CD14-positive monocyte (primary cell): ENCODE measurements at regions not wholly inside any gene's neighbourhood (a gene's known extent, or its start where the extent isn't known, plus 50 kb on each side); places are given as distances from the start of the nearest gene placed in this dataset.

Experiments
- DNase-seq, 3 donors: peaks; one replicate each; pipeline ENCODE4 v3.0.0-alpha.2; 2011 to 2022
- H2AFZ ChIP-seq: 2 replicates; pipeline ENCODE4 v1.6.0; 2012; ENCODE audit warnings: mild to moderate bottlenecking, low read depth, low read length, inconsistent platforms; ENCODE audit not compliant: insufficient read depth, poor library complexity, severe bottlenecking
- H3K27ac ChIP-seq, 2 donors: 1 replicate in 1 of 2; 2 replicates in 1 of 2; pipeline ENCODE4 v1.5.1; 2012 to 2013; ENCODE audit warnings: low read length in 2 of 2, control low read depth in 1 of 2, inconsistent platforms in 1 of 2, low read depth in 1 of 2, mild to moderate bottlenecking in 1 of 2
- H3K27me3 ChIP-seq, 2 donors: one replicate each; pipeline versions ENCODE4 v1.6.0 to v1.6.1; 2011 to 2013; ENCODE audit warnings: low read length in 2 of 2; ENCODE audit not compliant: control insufficient read depth in 2 of 2, insufficient read depth in 2 of 2
- H3K36me3 ChIP-seq, 2 donors: replicated peaks in 1 of 2; 1 replicate in 1 of 2; 2 replicates in 1 of 2; pipeline versions ENCODE4 v1.5.1 to v1.6.1; 2012 to 2013; ENCODE audit warnings: low read length in 2 of 2, control low read depth in 1 of 2, inconsistent platforms in 1 of 2, mild to moderate bottlenecking in 1 of 2; ENCODE audit not compliant: insufficient read depth in 2 of 2, control insufficient read depth in 1 of 2
- H3K4me1 ChIP-seq, 2 donors: 1 replicate in 1 of 2; 2 replicates in 1 of 2; pipeline versions ENCODE4 v1.5.1 to v1.6.1; 2012 to 2013; ENCODE audit warnings: low read length in 2 of 2, control low read depth in 1 of 2, inconsistent platforms in 1 of 2, mild to moderate bottlenecking in 1 of 2, moderate library complexity in 1 of 2; ENCODE audit not compliant: insufficient read depth in 2 of 2, control insufficient read depth in 1 of 2
- H3K4me2 ChIP-seq: replicated peaks from 2 replicates; pipeline ENCODE3; 2012; ENCODE audit warnings: low read length, moderate library complexity, mild to moderate bottlenecking; ENCODE audit not compliant: poor library complexity, severe bottlenecking; ENCODE audit errors: extremely low read depth
- H3K4me3 ChIP-seq, 3 experiments: fragments of 200-600 bp in 1 of 3; sonication (generic) in 1 of 3; replicated peaks in 1 of 3; 1 replicate in 2 of 3; 2 replicates in 1 of 3; pipeline ENCODE4 v1.5.1; 2011 to 2013; ENCODE audit warnings: low read length in 3 of 3, mild to moderate bottlenecking in 3 of 3, control low read depth in 2 of 3, low read depth in 2 of 3, inconsistent platforms in 1 of 3, moderate library complexity in 1 of 3
- H3K79me2 ChIP-seq: 2 replicates; pipeline ENCODE4 v1.6.0; 2012; ENCODE audit warnings: mild to moderate bottlenecking, control low read depth, inconsistent platforms, low read length, moderate library complexity; ENCODE audit not compliant: insufficient read depth
- H3K9ac ChIP-seq: 2 replicates; pipeline ENCODE4 v1.6.0; 2017; ENCODE audit warnings: low read length, mild to moderate bottlenecking; ENCODE audit not compliant: insufficient read depth, poor library complexity, severe bottlenecking
- H3K9me3 ChIP-seq, 2 donors: replicated peaks in 1 of 2; 1 replicate in 1 of 2; 2 replicates in 1 of 2; pipeline versions ENCODE4 v1.5.1 to v1.6.1; 2012 to 2013; ENCODE audit warnings: low read length in 2 of 2, control low read depth in 1 of 2; ENCODE audit not compliant: control insufficient read depth in 1 of 2, insufficient read depth in 1 of 2
- H4K20me1 ChIP-seq: 2 replicates; pipeline ENCODE4 v1.6.0; 2012; ENCODE audit warnings: mild to moderate bottlenecking, low read length, control low read depth, moderate library complexity; ENCODE audit not compliant: insufficient read depth
- H3K27ac Mint-ChIP-seq, 7 donors: one replicate each; pipeline ENCODE4 v1.8.0; 2020; ENCODE audit warnings: mild to moderate bottlenecking in 7 of 7, mixed read lengths in 7 of 7, moderate library complexity in 6 of 7, inconsistent platforms in 2 of 7
- H3K27me3 Mint-ChIP-seq, 3 donors: one replicate each; pipeline ENCODE4 v1.8.0; 2021 to 2022; ENCODE audit warnings: low read depth in 3 of 3, mild to moderate bottlenecking in 3 of 3, mixed read lengths in 3 of 3, moderate library complexity in 3 of 3, inconsistent platforms in 1 of 3
- H3K36me3 Mint-ChIP-seq, 2 donors: one replicate each; pipeline ENCODE4 v1.8.0; 2020; ENCODE audit warnings: mixed read lengths in 2 of 2, inconsistent platforms in 1 of 2, mild to moderate bottlenecking in 1 of 2
- H3K4me1 Mint-ChIP-seq: one replicate; pipeline ENCODE4 v1.8.0; 2020; ENCODE audit warnings: mild to moderate bottlenecking, mixed read lengths
- H3K4me3 Mint-ChIP-seq, 2 donors: one replicate each; pipeline ENCODE4 v1.8.0; 2020; ENCODE audit warnings: mild to moderate bottlenecking in 2 of 2, mixed read lengths in 2 of 2, moderate library complexity in 1 of 2
- H3K9me3 Mint-ChIP-seq, 7 donors: one replicate each; pipeline ENCODE4 v1.8.0; 2020 to 2022; ENCODE audit warnings: mixed read lengths in 7 of 7, mild to moderate bottlenecking in 6 of 7, moderate library complexity in 6 of 7, inconsistent platforms in 2 of 7
- CTCF ChIP-seq: fragments of 200-600 bp; IDR thresholded peaks from one replicate; pipeline ENCODE4 v1.8.0; 2022; ENCODE audit warnings: antibody characterized with exemption, mild to moderate bottlenecking
- WGBS: methylation state at CpG from one replicate; pipeline ENCODE4 v1.1.5; 2013; ENCODE audit warnings: missing lambda C conversion rate; ENCODE audit not compliant: insufficient coverage; 5-methylcytosine and 5-hydroxymethylcytosine counted together
- intact Hi-C, 2 donors: fragments of 100-400 bp; cut with micrococcal nuclease; formaldehyde crosslinking; loops; one replicate each; pipeline versions ENCODE4 v1.15.0 to v1.15.1; 2023

GRCh38 chr1:102186536-102186935 is 189.8 kb upstream of the OLFM3 start:
- H3K9ac ChIP-seq, result no peak overlapping the region
- H4K20me1 ChIP-seq, result no peaks in the 10 kb centered on the region
- no peak overlapping the region for H3K4me3 ChIP-seq
- H3K27me3 ChIP-seq, result no peaks in the 10 kb centered on the region
- H3K9me3 ChIP-seq, result no peaks in the 10 kb centered on the region
- H3K9me3 Mint-ChIP-seq, result no peaks in the 10 kb centered on the region
- no peaks in the 10 kb centered on the region for H3K79me2 ChIP-seq
- intact Hi-C loops, result no loop called here
- TF ChIP-seq CTCF, result no peak
- H3K27me3 Mint-ChIP-seq, result peaks cover 0 to 4% (median 2%) of the 10 kb centered on the region in 3 donors
- no peaks in the 10 kb centered on the region for H3K36me3 Mint-ChIP-seq
- no peak overlapping the region for H3K4me2 ChIP-seq
- no peak overlapping the region for H3K27ac Mint-ChIP-seq
- no peaks in the 10 kb centered on the region for H3K4me1 ChIP-seq
- WGBS, result 71% methylated on average over 1 of the region's 2 CpGs
- no peak overlapping the region for H3K4me3 Mint-ChIP-seq
- DNase-seq, result no peak
- H3K27ac ChIP-seq, result no peak overlapping the region
- no peaks in the 10 kb centered on the region for H3K36me3 ChIP-seq
- H3K4me1 Mint-ChIP-seq, result no peaks in the 10 kb centered on the region
- no peak overlapping the region for H2AFZ ChIP-seq

- no peak for DNase-seq
- Histone ChIP-seq H3K4me3 (no peak overlapping the region), H3K36me3 (no peaks in the 10 kb centered on the region), H3K9ac (no peak overlapping the region), H3K27ac (no peak overlapping the region), H3K9me3 (no peaks in the 10 kb centered on the region), H3K27me3 (no peaks in the 10 kb centered on the region), H3K4me2 (no peak overlapping the region), H2AFZ (no peak overlapping the region), H4K20me1 (no peaks in the 10 kb centered on the region), H3K79me2 (no peaks in the 10 kb centered on the region), H3K4me1 (no peaks in the 10 kb centered on the region)
- peaks cover 0 to 4% (median 2%) of the 10 kb centered on the region in 3 donors for H3K27me3 Mint-ChIP-seq
- intact Hi-C loops, result no loop called here
- peak overlapping the region in 1 of 7 donors; percentile 46 for H3K27ac Mint-ChIP-seq
- H3K4me3 Mint-ChIP-seq, result no peak overlapping the region
- no peaks in the 10 kb centered on the region for H3K4me1 Mint-ChIP-seq
- no peaks in the 10 kb centered on the region for H3K36me3 Mint-ChIP-seq
- TF ChIP-seq CTCF, result no peak
- no peaks in the 10 kb centered on the region for H3K9me3 Mint-ChIP-seq
- WGBS, result no CpG with 5 or more reads among the region's 1 CpG
These were observed 188.5 kb upstream of the OLFM3 start for GRCh38 chr1:102185260-102185659.
